ENCODE measurements at regions not wholly inside any gene's neighbourhood (a gene's known extent, or its start where the extent isn't known, plus 50 kb on each side); places are given as distances from the start of the nearest gene placed in this dataset.

DNA sequence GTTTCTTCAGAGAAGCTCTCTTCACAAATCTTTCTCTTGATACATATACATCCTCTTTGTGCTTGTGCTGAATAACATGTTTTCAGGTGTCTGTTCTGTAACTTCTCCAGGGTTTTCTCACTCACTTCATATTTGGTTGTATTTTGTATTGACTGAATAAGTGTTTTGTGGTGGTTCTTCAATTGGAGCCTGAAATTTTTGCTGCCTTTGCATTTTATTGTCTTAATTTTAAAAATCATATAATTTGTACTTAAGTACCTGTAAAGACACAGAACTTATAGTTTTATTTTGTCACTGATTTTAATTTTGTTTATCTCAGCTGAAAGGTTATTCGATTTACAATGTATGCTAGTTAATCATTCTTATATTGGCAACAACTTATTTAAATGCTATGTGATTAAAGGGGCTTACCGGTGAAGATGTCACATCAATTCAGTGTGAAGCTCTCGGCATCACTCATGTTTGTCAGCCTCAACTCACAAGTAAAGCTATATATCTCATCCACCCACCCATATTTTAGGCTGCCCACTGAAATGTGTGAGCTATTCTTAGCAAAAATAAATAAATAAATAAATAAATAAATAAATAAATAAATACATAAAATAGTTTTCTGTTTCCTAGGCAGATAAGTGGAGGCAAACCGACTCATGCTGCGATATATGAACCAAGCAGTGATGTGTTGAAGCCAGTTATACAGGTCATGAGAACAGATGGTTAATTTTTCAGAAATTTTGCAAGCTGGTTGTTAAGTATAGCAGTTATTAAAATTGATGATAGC, 76.4 kb upstream of the FSTL5 start:
- Histone ChIP-seq H3K36me3 (no peaks in the 10 kb centered on the region), H3K27ac (no peak overlapping the region), H3K4me3 (no peak overlapping the region), H3K9me3 (ENCODE audit: low read depth) (no peaks in the 10 kb centered on the region), H3K27me3 (no peaks in the 10 kb centered on the region), H3K4me1 (ENCODE audit: low read depth) (no peaks in the 10 kb centered on the region)
- no peak for DNase-seq (ENCODE audit: low read depth in 1 of 2, low spot score in 1 of 2)
- TF ChIP-seq, protein P1, sequence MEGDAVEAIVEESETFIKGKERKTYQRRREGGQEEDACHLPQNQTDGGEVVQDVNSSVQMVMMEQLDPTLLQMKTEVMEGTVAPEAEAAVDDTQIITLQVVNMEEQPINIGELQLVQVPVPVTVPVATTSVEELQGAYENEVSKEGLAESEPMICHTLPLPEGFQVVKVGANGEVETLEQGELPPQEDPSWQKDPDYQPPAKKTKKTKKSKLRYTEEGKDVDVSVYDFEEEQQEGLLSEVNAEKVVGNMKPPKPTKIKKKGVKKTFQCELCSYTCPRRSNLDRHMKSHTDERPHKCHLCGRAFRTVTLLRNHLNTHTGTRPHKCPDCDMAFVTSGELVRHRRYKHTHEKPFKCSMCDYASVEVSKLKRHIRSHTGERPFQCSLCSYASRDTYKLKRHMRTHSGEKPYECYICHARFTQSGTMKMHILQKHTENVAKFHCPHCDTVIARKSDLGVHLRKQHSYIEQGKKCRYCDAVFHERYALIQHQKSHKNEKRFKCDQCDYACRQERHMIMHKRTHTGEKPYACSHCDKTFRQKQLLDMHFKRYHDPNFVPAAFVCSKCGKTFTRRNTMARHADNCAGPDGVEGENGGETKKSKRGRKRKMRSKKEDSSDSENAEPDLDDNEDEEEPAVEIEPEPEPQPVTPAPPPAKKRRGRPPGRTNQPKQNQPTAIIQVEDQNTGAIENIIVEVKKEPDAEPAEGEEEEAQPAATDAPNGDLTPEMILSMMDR (IDR thresholded peaks at IDR 0.05; ENCODE audit: low read depth, low read length), result no peak

DNA sequence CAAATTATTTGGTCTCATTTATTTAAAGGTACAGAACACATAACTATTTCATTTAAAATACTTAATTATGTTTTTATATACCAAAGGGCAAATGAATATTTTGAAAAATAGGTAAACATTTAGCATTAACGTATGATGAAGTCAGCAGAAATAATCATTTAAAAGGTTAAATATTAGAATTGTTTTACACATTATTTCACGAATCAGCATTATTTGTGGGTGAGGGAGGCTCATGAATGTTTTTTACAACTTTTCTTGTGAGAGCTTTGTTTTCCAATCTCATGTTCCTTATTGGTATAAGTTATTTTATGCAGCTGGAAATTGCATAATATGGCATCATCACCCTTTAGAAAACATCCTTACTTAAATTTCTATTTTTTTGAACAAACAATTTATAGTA, 73.9 kb upstream of the FSTL5 start:
- no peaks in the 10 kb centered on the region for H3K36me3 ChIP-seq
- no peak overlapping the region for H3K4me3 ChIP-seq
- H3K27ac ChIP-seq, result no peak overlapping the region
- no peaks in the 10 kb centered on the region for H3K9me3 ChIP-seq (ENCODE audit: low read depth)
- no peaks in the 10 kb centered on the region for H3K4me1 ChIP-seq (ENCODE audit: low read depth)
- H3K27me3 ChIP-seq, result no peaks in the 10 kb centered on the region
- DNase-seq (ENCODE audit: low read depth in 1 of 2, low spot score in 1 of 2), result no peak
- TF ChIP-seq, protein P1 (IDR thresholded peaks at IDR 0.05; ENCODE audit: low read depth, low read length), result no peak

DNA sequence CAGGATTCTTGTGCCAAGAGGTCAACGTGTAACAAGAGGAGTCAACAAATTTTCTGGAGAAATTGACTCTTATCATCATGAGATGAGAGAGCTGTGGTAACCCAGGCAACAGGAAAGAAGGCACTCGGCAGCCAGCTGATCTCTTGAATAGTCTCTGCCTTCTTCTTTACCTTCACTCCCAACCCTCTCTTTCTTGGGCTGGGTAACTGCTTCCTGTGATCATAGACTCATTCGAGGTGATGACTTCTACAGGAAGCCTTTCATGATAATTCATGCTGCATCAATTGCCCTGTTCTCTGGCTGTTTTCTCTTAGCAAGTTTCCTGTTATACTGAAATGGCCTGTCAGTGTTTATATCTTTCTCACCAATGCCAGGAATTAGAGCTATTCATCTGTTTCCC, 70.8 kb upstream of the FSTL5 start:
- H3K4me1 ChIP-seq (ENCODE audit: low read depth), result no peaks in the 10 kb centered on the region
- TF ChIP-seq, protein P1 (IDR thresholded peaks at IDR 0.05; ENCODE audit: low read depth, low read length), result no peak
- no peak for DNase-seq (ENCODE audit: low read depth in 1 of 2, low spot score in 1 of 2)
- no peaks in the 10 kb centered on the region for H3K27me3 ChIP-seq
- H3K36me3 ChIP-seq, result no peaks in the 10 kb centered on the region
- no peaks in the 10 kb centered on the region for H3K9me3 ChIP-seq (ENCODE audit: low read depth)
- no peak overlapping the region for H3K27ac ChIP-seq
- no peak overlapping the region for H3K4me3 ChIP-seq

GRCh38 chr4:162232349-162232748, 68.5 kb upstream of the FSTL5 start:
- TF ChIP-seq, protein P1 (IDR thresholded peaks at IDR 0.05; ENCODE audit: low read depth, low read length), result no peak
- Histone ChIP-seq H3K4me1 (ENCODE audit: low read depth) (no peaks in the 10 kb centered on the region), H3K9me3 (ENCODE audit: low read depth) (no peaks in the 10 kb centered on the region), H3K27ac (no peak overlapping the region), H3K36me3 (no peaks in the 10 kb centered on the region), H3K27me3 (no peaks in the 10 kb centered on the region), H3K4me3 (no peak overlapping the region)
- DNase-seq (ENCODE audit: low read depth in 1 of 2, low spot score in 1 of 2), result no peak

DNA sequence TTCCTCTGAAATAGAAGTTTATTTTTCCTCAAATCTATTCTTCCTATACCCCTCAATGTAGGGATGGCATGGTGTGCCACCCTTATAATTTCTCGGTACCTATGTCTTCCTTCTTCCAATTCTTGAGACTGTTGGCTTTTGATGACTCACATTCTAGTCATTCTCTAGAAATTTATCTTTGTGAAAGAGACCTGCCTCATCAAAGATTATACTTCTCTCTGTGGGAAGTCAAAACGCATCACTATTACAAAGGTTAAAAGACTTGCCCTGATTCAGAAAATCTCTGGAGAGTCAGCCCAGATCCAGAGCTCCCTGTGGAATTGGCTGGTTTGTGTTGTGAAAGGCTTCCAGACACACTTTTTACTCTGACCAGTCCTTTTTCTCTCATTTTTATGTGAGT, 65.9 kb upstream of the FSTL5 start:
- no peaks in the 10 kb centered on the region for H3K36me3 ChIP-seq
- TF ChIP-seq, protein P1 (IDR thresholded peaks at IDR 0.05; ENCODE audit: low read depth, low read length), result no peak
- no peak overlapping the region for H3K4me3 ChIP-seq
- H3K27ac ChIP-seq, result no peak overlapping the region
- DNase-seq (ENCODE audit: low read depth in 1 of 2, low spot score in 1 of 2), result no peak
- H3K4me1 ChIP-seq (ENCODE audit: low read depth), result no peaks in the 10 kb centered on the region
- no peaks in the 10 kb centered on the region for H3K9me3 ChIP-seq (ENCODE audit: low read depth)
- no peaks in the 10 kb centered on the region for H3K27me3 ChIP-seq
